ENCODE measurements at regions not wholly inside any gene's neighbourhood (a gene's known extent, or its start where the extent isn't known, plus 50 kb on each side); places are given as distances from the start of the nearest gene placed in this dataset.
"Not testable (repeated sequence)": the region's sequence is repeated elsewhere in the genome, so short reads cannot be mapped to it uniquely, and the experiment has no call there.

DNA sequence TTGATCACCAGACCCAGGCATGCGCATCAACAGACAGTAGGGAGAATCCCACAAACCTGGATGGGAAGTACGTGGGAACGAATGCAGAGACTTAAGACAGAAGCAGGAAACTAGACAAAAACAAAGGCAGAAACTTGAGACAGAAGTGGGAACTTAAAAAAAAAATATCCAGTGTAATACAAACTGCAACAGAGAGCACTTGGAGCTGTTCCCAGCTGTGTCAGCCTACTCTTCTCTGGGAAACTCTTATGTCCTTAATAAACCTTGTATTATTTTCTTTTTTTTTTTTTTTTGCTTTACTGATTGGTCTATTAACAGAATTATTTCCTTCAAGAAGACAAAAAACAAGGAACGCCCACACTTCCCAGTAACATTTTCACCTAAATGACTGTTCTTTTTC lies 1818.1 kb upstream of the RAG2 start:
- Histone ChIP-seq H3K27ac (ENCODE audit: low read depth, low read length) (no peak overlapping the region), H3K9ac (ENCODE audit: low read length) (no peak overlapping the region), H3K36me3 (ENCODE audit: control insufficient read depth, insufficient read depth, low read length) (no peaks in the 10 kb centered on the region), H3K4me1 (ENCODE audit: control insufficient read depth, insufficient read depth, low read length) (no peaks in the 10 kb centered on the region), H3K4me3 (ENCODE audit: low read length) (no peak overlapping the region), H3K27me3 (ENCODE audit: control insufficient read depth, insufficient read depth, low read length) (no peaks in the 10 kb centered on the region)

DNA sequence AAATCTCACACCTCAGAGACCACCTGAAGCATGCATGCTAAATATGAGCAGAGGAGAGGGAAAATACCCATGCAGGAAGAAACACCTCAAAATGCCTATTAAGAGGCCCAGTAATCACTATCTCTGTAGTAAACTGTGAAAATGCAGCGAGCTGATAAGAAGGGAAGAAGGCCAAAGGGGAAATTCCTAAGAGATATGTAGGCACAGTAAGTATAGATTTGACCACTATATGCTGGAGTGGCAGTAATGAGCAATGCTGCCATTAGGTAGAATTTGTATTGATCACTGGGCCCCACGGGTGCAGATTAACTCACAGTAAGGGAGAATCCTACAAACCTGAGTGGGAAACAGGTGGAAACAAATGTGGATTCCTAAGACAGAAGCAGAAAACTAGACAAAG lies 1813.1 kb upstream of the RAG2 start:
- no peak overlapping the region for H3K4me3 ChIP-seq (ENCODE audit: low read length)
- no peak overlapping the region for H3K9ac ChIP-seq (ENCODE audit: low read length)
- H3K27ac ChIP-seq (ENCODE audit: low read depth, low read length) = no peak overlapping the region
- H3K27me3 ChIP-seq (ENCODE audit: control insufficient read depth, insufficient read depth, low read length) = no peaks in the 10 kb centered on the region
- H3K36me3 ChIP-seq (ENCODE audit: control insufficient read depth, insufficient read depth, low read length) = no peaks in the 10 kb centered on the region
- H3K4me1 ChIP-seq (ENCODE audit: control insufficient read depth, insufficient read depth, low read length) = no peaks in the 10 kb centered on the region

GRCh38 chr11:38402063-38402462 lies 1804.0 kb upstream of the RAG2 start:
- no peaks in the 10 kb centered on the region for H3K36me3 ChIP-seq (ENCODE audit: control insufficient read depth, insufficient read depth, low read length)
- no peak overlapping the region for H3K27ac ChIP-seq (ENCODE audit: low read depth, low read length)
- H3K4me3 ChIP-seq (ENCODE audit: low read length) = no peak overlapping the region
- H3K4me1 ChIP-seq (ENCODE audit: control insufficient read depth, insufficient read depth, low read length) = no peaks in the 10 kb centered on the region
- no peak overlapping the region for H3K9ac ChIP-seq (ENCODE audit: low read length)
- H3K27me3 ChIP-seq (ENCODE audit: control insufficient read depth, insufficient read depth, low read length) = no peaks in the 10 kb centered on the region

DNA sequence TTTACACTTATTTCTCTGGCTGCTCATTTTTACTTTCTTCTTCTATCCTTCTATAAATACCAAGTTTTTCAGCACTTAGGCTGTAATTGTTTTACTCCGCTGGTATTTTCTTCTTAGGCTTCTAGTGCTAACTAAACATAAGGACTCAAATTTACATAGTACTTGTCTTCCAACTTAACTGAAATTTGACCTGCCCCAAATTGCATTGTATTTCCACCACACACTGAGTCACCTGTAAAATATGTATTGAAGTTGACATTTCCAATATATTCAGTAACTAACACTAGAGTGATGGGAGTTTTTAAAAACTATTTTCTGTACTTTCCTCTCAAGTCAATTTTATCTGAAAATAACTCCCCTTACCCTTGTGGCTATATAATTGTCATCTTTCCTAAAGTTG lies 1794.1 kb upstream of the RAG2 start:
- H3K4me3 ChIP-seq (ENCODE audit: low read length) = no peak overlapping the region
- H3K27me3 ChIP-seq (ENCODE audit: control insufficient read depth, insufficient read depth, low read length) = no peaks in the 10 kb centered on the region
- no peaks in the 10 kb centered on the region for H3K36me3 ChIP-seq (ENCODE audit: control insufficient read depth, insufficient read depth, low read length)
- no peak overlapping the region for H3K27ac ChIP-seq (ENCODE audit: low read depth, low read length)
- no peak overlapping the region for H3K9ac ChIP-seq (ENCODE audit: low read length)
- no peaks in the 10 kb centered on the region for H3K4me1 ChIP-seq (ENCODE audit: control insufficient read depth, insufficient read depth, low read length)

DNA sequence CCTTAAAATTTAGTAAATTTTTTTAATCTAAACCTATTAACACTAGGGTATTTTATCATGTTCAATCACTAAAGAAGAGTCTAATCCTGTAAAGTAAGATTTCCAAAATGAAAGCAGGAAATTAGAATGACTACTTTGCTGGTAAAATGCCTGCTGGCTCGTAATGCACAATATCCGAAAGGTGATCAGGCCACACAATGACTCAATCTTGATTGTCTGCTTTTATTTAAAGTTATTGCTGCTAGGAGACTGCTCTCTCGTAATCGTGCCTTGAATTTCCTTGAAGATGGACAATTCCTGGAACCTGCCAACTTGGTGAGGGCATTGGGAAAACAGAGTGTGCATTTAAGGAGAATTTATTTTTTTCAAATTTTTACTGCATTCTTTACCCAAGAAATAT lies 1786.5 kb upstream of the RAG2 start:
- Histone ChIP-seq H3K27me3 (ENCODE audit: control insufficient read depth, insufficient read depth, low read length) (no peaks in the 10 kb centered on the region), H3K9ac (ENCODE audit: low read length) (no peak overlapping the region), H3K4me1 (ENCODE audit: control insufficient read depth, insufficient read depth, low read length) (no peaks in the 10 kb centered on the region), H3K36me3 (ENCODE audit: control insufficient read depth, insufficient read depth, low read length) (no peaks in the 10 kb centered on the region), H3K27ac (ENCODE audit: low read depth, low read length) (no peak overlapping the region), H3K4me3 (ENCODE audit: low read length) (no peak overlapping the region)

- no peak overlapping the region for H3K27ac ChIP-seq (ENCODE audit: low read depth, low read length)
Measured at GRCh38 chr11:38365274-38365673, 1767.2 kb upstream of the RAG2 start.

GRCh38 chr11:38356255-38356654 lies 1758.2 kb upstream of the RAG2 start:
- Histone ChIP-seq H3K9ac (ENCODE audit: low read length) (no peak overlapping the region), H3K4me3 (ENCODE audit: low read length) (no peak overlapping the region), H3K36me3 (ENCODE audit: control insufficient read depth, insufficient read depth, low read length) (no peaks in the 10 kb centered on the region), H3K4me1 (ENCODE audit: control insufficient read depth, insufficient read depth, low read length) (no peaks in the 10 kb centered on the region), H3K27ac (ENCODE audit: low read depth, low read length) (no peak overlapping the region), H3K27me3 (ENCODE audit: control insufficient read depth, insufficient read depth, low read length) (no peaks in the 10 kb centered on the region)

More at GRCh38 chr11:38365274-38365673, 1767.2 kb upstream of the RAG2 start:
- Histone ChIP-seq H3K36me3 (ENCODE audit: control insufficient read depth, insufficient read depth, low read length) (no peaks in the 10 kb centered on the region), H3K9ac (ENCODE audit: low read length) (no peak overlapping the region), H3K27me3 (ENCODE audit: control insufficient read depth, insufficient read depth, low read length) (no peaks in the 10 kb centered on the region), H3K4me1 (ENCODE audit: control insufficient read depth, insufficient read depth, low read length) (no peaks in the 10 kb centered on the region), H3K4me3 (ENCODE audit: low read length) (no peak overlapping the region)

DNA sequence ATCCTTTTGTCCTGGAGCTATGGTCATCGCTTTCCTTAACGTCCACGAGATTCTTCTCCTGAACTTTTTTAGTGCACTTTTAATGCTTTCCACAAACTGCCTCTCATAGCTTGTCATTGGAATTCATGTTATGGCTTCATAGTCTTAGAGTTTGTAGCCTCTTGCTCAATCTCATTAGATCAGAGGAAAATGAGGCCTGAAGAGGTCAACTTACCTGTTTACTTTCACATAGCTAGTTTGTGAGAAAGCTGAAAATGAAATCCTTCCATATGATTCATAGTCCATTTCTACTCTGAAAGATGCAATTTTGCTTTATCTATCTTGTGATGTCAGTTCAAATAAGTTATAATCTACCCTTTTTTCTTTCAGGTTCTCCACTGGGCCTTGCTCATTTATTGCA lies 1747.2 kb upstream of the RAG2 start:
- Histone ChIP-seq H3K27me3 (ENCODE audit: control insufficient read depth, insufficient read depth, low read length) (no peaks in the 10 kb centered on the region), H3K9ac (ENCODE audit: low read length) (no peak overlapping the region), H3K36me3 (ENCODE audit: control insufficient read depth, insufficient read depth, low read length) (no peaks in the 10 kb centered on the region), H3K4me1 (ENCODE audit: control insufficient read depth, insufficient read depth, low read length) (no peaks in the 10 kb centered on the region), H3K4me3 (ENCODE audit: low read length) (no peak overlapping the region), H3K27ac (ENCODE audit: low read depth, low read length) (no peak overlapping the region)

DNA sequence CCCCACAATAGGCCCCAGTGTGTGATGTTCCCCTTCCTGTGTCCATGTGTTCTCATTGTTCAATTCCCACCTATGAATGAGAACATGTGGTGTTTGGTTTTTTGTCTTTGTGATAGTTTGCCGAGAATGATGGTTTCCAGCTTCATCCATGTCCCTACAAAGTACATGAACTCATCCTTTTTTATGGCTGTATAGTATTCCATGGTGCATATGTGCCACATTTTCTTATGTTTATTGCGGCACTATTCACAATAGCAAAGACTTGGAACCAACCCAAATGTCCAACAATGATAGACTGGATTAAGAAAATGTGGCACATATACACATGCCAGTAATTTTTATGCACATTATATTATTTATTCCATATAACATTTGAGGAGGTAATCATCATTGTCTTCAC lies 1743.6 kb upstream of the RAG2 start:
- not testable (repeated sequence) for H3K4me3 ChIP-seq (ENCODE audit: low read length); H3K4me1 ChIP-seq (ENCODE audit: control insufficient read depth, insufficient read depth, low read length); H3K27me3 ChIP-seq (ENCODE audit: control insufficient read depth, insufficient read depth, low read length); H3K36me3 ChIP-seq (ENCODE audit: control insufficient read depth, insufficient read depth, low read length); H3K9ac ChIP-seq (ENCODE audit: low read length); H3K27ac ChIP-seq (ENCODE audit: low read depth, low read length)

DNA sequence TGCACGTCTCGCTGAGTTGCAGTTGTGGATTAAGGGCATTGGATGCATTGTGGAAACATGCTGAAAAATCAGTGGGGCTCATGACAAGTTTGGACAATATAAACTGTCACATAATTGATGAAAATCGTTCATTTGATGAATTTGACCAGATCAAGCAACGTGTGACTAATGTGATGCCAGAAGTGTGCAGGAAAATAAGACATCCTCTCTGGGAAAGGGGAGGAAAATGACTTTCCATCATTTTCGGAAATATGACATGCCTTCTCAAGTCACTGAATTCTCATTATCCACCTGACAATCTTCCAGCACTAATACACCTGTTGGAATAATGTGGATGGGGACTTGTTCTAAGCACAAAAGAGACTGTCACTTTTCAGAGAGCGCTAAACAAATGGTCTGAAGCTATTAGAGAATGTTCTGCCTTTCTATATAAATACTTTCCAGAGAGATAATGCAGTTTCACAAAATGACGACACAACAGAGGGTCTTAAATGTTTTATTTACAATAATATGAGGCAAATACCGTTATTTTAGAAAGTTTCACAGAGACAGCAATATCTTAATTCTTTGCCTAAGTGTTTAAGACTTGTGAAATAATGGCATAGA lies 1741.9 kb upstream of the RAG2 start:
- Histone ChIP-seq H3K27me3 (ENCODE audit: control insufficient read depth, insufficient read depth, low read length) (no peaks in the 10 kb centered on the region), H3K4me3 (ENCODE audit: low read length) (no peak overlapping the region), H3K36me3 (ENCODE audit: control insufficient read depth, insufficient read depth, low read length) (no peaks in the 10 kb centered on the region), H3K9ac (ENCODE audit: low read length) (no peak overlapping the region), H3K4me1 (ENCODE audit: control insufficient read depth, insufficient read depth, low read length) (no peaks in the 10 kb centered on the region), H3K27ac (ENCODE audit: low read depth, low read length) (no peak overlapping the region)

- not testable (repeated sequence) for H3K9ac ChIP-seq (ENCODE audit: low read length); H3K4me1 ChIP-seq (ENCODE audit: control insufficient read depth, insufficient read depth, low read length); H3K4me3 ChIP-seq (ENCODE audit: low read length); H3K27ac ChIP-seq (ENCODE audit: low read depth, low read length); H3K27me3 ChIP-seq (ENCODE audit: control insufficient read depth, insufficient read depth, low read length); H3K36me3 ChIP-seq (ENCODE audit: control insufficient read depth, insufficient read depth, low read length)
Measured at GRCh38 chr11:38338022-38338421, 1740.0 kb upstream of the RAG2 start.

DNA sequence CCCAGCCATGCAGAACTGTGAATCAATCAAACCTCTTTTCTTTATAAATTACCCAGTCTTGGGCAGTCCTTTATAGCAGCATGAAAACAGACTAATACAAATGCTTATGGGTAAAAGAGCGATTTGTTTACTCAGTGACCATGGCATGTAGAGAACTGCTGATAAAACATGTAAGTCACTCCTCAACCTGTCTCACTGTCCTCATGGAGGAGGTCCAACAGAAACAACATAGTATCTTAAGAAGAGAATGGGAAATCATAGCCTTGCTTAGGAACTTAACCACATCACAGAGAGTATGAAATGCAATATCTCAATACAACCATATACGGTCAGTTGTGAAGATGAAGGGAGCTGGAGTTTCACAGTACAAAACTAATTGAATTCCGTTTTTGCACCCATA lies 1734.0 kb upstream of the RAG2 start:
- H3K4me3 ChIP-seq (ENCODE audit: low read length) = no peak overlapping the region
- H3K9ac ChIP-seq (ENCODE audit: low read length) = no peak overlapping the region
- H3K27me3 ChIP-seq (ENCODE audit: control insufficient read depth, insufficient read depth, low read length) = no peaks in the 10 kb centered on the region
- H3K36me3 ChIP-seq (ENCODE audit: control insufficient read depth, insufficient read depth, low read length) = no peaks in the 10 kb centered on the region
- H3K27ac ChIP-seq (ENCODE audit: low read depth, low read length) = no peak overlapping the region
- no peaks in the 10 kb centered on the region for H3K4me1 ChIP-seq (ENCODE audit: control insufficient read depth, insufficient read depth, low read length)

DNA sequence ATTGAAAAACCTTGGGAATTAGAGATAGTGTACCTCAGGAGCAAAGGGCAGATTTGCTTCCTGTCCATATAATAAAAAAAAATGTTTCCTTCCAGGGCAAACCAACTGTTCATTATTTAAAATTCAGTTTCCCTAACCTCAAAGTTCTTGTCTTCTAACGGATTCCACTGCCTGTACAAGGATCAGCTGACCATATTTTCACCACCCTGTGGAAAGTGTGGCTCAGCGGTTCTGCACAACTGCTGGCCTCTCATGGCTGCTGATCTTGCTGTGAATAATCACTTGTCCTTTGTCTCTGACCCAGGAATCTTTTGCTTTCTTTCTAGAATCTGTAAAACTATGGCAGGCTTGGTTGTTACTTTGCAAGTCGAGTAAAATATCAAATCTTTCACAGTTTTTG lies 1732.5 kb upstream of the RAG2 start:
- H3K36me3 ChIP-seq (ENCODE audit: control insufficient read depth, insufficient read depth, low read length) = no peaks in the 10 kb centered on the region
- no peak overlapping the region for H3K27ac ChIP-seq (ENCODE audit: low read depth, low read length)
- no peak overlapping the region for H3K4me3 ChIP-seq (ENCODE audit: low read length)
- no peaks in the 10 kb centered on the region for H3K4me1 ChIP-seq (ENCODE audit: control insufficient read depth, insufficient read depth, low read length)
- H3K27me3 ChIP-seq (ENCODE audit: control insufficient read depth, insufficient read depth, low read length) = no peaks in the 10 kb centered on the region
- H3K9ac ChIP-seq (ENCODE audit: low read length) = no peak overlapping the region
